ENCODE measurements at regions not wholly inside any gene's neighbourhood (a gene's known extent, or its start where the extent isn't known, plus 50 kb on each side); places are given as distances from the start of the nearest gene placed in this dataset.
"Not testable (repeated sequence)": the region's sequence is repeated elsewhere in the genome, so short reads cannot be mapped to it uniquely, and the experiment has no call there.

DNA sequence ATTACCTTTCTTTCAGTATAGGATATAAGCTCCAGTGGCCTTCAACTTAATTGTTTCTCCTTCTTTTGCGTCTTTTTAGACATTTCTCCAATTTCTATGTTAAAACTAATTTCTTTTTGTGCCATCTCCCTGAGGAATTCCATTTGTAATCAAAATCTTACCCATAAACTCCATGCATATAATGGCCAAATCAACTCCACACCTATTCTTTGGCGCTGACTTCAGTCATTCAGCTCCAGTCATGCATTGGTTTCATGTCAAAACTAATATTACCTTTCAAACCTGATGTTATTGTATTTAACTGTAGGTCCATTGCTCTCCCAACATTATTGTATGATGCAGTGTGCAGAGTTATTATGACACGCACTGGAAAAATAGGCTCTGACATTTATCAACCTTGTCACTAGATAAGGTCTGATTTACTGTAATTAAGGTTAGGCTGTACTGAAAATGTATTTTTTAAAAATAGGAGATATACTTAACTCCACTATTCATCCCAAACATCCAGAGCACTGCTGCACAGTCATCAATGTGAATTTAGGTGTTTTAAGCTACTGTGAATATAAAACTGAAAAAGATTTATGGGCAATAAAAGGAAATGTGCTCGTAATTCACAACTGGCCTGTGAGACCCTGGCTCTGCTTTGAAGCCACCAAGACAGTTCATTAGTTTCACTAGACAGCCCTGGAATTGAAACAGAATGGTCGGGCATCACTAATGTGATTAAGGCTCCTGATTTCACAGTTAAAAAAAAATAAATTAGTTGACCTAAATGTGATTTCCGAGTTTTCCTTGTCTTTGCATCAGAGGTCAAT, 180.6 kb upstream of the GRIA4 start:
- no peak for ATAC-seq

DNA sequence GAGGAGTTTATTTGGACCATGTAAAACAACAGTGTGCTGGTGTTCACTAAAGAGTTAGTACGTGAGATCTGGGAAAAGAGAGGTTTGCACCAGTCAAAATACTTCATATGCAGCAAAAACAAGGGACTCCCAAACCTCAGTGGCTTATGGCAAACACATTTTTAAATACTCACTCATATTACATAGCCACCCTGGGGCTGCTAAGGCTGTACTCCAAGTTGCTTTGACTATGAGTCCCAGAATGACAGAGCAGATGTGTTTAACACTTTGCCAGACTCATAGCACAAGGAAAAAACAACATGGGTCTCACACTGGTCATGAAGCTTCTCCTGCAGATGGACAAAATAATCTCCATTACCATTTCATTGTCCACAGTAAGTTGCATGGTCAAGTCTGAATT, 202.8 kb upstream of the GRIA4 start:
- ATAC-seq: no peak

DNA sequence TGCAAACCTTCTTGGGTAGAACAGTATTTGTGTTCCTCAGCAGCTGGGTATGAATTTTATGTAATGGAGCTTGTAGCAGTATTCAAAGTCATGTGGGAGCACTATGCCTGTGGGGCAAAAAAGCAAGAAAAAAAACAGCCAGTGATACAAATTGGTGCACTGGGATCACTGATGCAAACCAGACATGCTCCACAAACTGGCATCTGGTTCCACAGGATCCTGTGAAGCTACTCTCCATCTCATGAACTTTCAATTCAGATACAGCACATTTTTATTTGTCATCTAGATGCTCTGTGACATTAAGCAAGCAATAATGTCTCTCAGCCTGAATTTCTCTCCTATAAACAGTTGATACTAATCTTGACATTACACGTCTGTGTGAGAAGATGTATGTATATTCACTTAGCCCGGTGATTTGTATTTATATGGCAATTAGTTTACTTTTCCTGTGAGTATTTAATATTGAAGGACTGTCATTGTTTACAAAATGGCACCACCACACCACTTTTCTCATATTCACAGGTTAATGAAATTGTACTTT, 208.5 kb upstream of the GRIA4 start:
- no peak for ATAC-seq

DNA sequence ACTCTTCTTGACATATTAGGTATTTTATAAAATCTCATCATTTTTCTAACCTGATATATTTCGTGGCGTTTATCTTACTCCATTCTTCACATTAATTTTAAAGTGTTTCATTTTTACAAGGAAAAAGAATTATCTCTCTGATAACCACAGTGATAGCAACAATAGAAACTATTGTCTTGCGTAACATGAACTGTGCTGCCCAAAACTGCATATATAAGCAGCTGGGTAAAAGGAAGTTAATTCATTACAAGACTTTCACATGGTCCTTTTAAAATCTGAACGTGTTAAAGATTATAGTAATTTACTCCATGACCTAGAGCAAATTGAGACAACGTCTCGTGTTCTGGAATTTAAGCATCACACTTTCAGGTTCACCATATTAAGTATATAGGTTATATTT, 210.4 kb upstream of the GRIA4 start:
- peak in 1 of 2 donors; percentile 51 for ATAC-seq

DNA sequence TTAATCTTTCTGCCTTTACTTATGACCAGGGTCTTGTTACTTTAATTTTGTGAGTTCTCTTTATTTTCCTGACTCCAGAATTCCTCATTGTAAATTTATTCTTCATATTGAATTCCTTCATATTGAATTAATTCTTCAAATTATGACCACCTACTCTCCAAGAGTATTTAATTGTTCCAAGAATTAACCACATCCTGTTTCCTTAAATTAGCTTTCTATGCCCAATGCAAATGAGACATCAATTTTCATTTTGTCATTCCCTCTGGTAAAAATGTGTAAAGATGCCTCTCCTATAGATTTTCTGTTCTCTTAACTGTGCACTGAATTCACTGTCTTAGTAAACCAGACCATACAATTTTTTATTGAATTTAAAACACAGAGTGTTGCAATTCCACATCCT, 211.2 kb upstream of the GRIA4 start:
- no peak for ATAC-seq

DNA sequence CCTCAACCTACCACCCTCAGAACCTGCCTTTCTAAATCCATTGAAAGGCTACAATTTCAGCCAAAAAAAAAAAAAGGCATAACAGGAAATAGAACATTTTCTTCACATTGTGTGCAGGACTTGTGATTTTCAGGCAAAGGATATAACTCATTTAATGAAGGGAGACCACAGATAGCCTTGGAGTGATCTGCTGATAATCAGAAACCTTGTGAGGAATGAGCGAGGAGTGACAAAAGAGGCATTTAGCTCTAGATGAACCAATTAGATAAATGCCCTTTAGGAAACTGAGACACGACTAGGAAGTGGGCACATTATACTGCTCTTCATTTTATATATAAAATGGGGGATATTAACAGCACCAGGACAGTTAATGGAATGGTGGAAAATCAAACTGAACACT, 216.5 kb upstream of the GRIA4 start:
- no peak for ATAC-seq

DNA sequence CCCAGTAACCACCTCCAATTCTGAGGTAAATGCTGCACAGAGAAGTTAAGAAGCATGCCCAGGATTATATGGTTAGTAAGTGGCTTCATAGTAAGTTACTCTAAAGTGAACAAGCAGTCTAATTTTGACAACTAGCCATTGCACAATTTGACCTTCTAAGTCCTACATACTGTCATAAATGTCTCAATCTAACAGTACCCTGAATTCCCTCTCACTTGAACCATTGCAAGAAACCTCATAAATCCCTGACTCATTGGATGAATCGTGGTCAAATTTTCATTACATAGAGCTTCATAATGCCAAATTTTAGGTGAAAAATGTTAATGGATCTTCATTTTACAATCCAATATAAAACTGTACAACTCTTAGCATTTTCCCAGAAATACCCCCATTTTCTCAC, 217.3 kb upstream of the GRIA4 start:
- no peak for ATAC-seq

DNA sequence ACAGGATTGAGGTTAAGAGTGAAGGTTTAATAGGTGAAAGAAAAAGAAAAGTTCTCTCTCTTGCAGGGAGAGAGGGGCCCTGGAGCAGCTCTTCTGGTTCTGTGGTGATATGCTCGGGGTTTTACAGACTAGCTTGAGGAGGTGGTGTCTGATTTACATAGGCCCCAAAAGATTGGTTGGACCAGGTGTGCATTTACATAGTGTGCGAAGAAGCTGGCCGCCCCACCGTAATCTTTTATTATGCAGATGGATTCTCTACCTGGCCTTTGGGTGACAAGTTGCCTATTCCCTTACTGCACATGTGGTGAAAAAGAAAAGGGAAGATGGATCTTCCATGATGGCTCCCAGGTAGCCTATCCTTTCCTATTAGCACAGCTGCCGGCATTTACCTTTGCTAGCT, 219.9 kb upstream of the GRIA4 start:
- no peak for ATAC-seq

DNA sequence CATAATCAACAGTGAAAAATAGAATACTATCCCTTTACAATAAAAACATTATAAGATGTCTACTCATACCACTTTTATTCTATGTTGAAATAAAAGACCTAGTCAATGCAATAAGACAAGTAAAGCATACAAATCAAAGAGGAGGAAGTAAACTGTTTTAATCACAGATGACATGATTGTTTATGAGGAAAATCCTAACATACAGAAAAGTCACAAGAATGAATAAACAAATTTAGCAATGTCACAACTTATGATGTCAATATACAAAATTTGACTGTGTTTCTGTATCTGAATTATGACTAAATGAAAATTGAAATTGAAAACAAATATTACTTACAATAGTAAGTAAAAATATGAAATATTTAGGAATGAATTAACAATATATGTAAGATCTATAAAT, 221.9 kb upstream of the GRIA4 start:
- no peak for ATAC-seq

DNA sequence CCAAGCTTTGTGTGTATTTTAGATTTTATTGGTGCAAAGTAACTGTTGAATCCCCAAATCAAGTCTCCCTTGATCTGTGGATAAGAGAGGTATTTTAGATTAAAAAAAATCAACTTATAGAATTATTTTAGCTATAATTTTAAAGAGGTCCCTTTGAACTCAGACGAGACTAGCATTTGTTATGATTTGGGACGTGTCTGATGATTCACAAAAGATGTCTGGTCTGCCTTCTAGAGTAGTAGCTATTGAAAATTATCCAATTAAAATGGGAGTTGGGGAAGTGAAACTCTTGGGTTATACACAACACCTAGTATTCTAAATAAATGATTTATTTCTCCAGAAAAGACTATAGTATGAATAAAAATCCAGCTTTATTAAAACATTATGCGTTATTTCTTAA, 227.9 kb upstream of the GRIA4 start:
- no peak for ATAC-seq

DNA sequence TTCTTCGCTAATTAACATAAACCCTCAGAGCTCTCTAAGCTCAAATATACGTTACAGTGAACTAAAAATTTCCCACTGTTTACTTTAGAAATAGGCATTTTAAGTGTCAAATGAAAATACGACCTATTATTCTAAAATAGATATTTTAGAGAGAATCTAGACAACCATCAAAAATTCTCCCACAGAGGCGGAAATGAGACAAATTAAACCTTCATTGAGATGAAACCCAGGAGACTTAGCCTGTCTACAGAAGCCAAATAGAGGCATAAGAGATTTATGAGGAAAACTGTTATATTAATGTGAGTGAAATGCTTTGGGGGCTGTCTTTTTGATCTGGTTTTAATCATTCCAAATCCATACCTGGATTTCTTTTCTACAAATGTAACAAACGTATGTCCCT, 232.0 kb upstream of the GRIA4 start:
- no peak for ATAC-seq

DNA sequence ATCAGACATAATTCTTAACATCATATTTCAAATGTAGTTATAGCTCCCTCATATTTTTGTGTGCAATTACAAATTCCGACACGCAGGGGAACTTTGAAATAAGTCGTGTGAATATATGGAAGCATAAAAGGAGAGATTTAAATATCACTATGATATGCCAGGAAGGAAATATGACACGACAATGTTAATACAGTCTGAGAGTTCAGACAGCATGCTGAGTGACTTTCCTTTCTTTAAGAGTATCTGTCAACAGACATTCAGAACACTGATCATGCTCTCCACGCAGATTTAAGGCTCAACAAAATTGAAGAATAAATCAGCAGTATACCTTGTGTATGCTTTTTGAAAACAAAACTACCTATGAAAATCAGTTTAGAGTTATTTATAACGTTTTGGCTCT, 232.6 kb upstream of the CARD18 start:
- no peak for ATAC-seq

DNA sequence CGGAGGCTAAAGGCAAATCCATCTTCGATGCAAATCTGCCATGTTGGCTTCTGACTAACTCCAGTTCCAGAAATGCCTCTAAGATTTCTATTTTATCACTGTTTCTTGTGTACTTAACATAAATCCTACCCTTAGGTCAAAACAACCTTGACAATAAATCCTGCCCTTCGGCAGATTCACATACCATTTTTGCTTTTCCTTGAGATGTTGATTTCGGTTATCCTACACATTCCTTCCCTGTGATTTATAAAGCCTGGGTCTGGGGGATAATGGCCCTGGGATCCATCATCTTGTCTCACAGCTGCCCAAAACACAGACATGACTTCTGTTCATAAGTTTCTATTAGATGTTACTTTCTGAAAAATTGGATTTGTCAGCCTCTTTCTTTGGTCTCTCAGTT, 231.7 kb upstream of the CARD18 start:
- no peak for ATAC-seq

DNA sequence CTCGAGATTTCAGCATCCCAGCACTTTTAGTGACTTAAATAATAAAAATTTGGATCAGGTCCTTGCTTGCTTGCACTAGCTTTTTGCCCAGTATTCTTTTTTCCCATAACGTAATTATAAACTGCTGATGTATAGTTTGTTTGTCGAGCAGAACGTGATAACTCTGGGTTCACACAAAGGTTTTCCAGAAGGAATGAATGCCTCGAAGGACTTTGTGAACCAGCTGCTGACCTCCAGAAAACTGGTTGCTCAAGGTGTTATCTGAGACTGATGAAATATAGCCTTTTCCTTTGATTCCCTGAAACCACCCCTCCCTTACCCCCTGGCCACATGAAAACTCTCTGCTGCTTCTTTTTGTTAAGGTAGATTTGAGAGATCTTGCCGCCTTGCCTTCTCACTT, 229.1 kb upstream of the CARD18 start:
- ATAC-seq: no peak

DNA sequence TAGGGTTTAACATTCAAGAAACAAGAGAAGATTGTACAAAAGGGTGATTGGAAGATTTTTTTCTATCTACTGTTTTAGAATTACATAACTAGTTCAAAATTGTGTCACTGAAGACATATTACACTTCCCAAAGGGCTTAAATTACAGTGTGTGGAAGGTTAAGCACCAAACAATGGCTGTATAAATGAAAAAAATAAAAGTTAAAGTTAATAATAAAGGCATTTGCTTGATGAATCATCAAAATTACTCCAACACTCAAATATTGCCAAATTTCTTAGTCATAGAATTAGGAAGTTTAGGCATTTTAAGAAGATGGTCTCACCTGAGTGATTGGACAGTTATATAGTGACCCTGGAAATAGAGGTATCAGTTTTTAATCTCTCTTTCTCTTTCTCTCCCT, 227.6 kb upstream of the CARD18 start:
- ATAC-seq: no peak

DNA sequence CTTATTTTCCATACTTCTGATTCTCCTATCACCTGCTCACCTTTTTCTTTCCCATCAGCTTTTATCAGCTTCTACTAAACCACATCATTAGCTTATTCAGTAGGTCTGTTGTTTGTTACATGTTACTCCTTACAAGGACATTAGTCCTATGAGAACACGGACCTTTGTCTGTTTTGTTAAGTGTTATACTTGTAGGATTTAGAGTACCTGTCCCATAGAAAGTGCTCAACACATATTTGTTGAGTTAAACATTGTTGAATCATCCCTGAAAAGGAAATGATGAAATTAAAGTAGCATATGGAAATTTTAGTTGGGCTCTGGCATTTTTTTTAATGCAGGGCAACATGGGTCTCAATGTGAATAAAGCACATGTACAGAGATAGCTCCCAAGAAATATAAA, 222.1 kb upstream of the CARD18 start:
- ATAC-seq: no peak

DNA sequence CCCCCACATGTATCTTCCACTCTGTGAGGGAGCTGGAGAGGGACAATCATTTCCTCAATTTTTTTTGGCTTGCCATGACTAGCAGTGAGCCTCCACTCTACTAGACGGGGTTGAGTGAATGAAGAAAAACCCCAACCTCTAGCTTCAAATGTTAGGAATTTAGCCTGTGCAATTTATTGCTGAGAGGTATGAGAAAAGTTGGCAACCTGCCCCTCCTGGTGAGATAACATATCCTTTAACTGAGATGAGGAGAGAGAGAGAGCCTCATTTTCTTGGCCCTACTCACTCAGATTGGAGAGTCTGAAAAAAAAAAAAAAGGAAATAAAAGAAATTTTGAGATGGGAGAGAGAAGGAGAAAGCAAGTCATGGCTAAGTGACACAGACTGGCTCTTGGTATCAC, 218.2 kb upstream of the CARD18 start:
- no peak for ATAC-seq

DNA sequence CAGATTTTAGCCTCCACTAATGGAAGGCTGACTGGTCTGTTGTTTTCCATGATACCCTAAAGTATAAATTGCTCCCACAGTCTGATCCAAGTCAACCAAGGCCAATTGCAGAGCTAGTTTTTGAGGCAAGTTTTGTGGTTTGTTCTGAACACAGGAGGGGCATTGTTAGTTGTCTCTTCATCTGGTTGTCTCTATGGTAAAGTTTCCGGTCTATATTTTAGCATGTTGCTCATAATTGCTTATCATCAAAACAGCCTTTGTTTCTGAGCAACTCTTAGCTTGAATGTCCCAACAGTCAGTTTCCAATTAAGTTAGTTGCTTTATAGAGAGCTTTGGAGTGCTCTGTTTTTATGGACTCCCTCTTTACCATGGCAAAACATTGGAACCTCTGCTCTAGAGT, 217.6 kb upstream of the CARD18 start:
- ATAC-seq: no peak

DNA sequence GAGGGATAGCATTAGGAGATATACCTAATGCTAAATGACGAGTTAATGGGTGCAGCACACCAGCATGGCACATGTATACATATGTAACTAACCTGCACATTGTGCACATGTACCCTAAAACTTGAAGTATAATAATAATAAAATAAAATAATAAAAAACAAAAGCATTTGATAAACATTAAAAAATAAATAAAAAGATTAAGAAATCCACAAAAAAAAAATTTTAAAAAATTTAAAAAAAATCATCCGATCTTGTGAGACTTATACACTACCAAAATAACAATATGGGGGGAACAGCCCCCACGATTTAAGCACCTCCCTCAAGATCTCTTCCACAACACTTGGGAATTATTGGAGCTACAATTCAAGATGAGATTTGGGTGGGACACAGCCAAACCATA, 210.3 kb upstream of the CARD18 start:
- not testable (repeated sequence) for ATAC-seq

DNA sequence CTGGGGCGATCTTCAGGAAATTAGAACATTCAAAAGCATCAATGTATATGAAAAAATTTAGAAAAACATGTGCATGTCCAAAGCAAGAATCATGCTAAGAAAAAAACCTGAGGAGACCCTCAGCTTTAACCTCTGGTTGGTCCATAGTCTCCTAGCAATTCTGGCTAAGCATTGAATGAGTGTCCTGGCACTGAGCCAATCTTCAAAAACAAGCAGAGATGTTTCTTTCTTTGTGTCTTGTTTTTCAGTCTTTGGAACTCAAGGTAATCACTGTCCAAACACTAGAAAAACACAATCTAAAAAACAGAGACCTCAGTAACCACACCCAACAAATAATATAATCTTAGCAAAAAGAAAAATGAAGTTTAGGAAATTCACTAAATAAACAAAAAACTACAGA, 205.4 kb upstream of the CARD18 start:
- ATAC-seq: no peak

DNA sequence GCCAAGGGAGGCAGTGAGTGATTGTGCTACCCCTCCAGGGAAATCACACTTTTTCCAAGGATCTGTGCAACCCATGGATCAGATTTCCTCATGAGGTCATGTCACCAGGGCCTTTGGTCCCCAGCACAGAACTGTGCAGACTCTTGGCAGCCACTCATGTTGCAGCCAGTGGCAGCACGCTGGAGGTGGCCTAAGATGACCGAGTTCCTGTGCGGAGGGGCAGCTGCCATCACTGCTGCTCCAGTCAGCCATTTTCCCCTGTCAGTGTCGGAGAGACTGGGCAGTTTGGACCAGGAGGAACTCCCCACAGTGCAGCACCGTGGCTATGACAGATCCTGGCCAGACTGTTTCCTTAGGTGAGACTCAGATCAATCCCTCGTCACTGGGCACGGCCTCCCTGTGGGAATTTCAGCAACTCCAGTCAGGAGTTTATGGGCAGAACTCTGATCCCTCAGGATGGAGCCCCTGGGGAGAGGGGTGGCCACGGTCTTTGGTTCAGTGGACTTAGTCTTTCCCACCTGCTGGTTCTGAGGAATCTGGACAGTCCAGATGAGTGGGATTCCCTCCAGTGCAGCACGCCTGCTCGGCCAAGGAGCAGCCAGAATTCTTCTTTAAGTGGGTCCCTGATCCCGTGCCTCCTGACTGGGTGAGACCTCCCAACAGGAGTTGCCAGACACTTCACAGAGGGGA, 194.6 kb upstream of the CARD18 start:
- no peak for ATAC-seq

DNA sequence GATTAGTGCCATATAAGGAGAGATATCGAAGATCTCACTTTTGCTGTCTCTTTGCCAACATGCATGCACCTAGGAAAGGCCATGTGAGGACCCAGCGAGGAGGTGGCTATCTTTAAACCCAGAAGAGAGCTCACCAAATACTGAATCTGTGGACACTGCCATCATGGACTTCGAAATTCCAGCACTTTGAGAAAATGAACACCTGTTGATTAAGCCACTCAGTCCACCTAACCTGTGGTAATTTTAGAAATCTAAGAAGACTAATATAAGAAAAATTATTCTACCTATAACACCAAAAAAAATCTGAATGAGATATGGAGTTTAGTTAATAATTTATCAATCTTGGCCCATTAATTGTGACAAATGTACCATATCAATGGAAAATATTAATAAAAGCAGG, 193.6 kb upstream of the CARD18 start:
- ATAC-seq: no peak

DNA sequence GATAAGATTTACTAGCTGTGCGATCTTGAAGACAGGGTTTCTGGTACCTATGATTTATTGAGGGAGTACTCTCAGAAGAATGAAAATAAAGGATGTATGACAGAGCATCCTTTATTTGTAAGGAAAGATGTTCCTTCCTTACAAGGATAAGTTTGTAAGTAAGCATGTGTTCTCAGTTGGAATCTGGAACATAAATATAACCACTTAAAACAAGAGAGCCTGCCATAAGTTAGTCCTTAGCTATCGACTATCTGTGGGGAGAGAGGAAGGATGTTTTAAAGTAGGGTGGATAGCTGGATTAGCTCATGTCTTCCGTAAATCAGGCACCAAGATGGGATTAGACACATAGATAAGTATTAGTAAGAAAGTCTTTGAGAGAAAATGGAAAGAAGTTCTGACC, 192.6 kb upstream of the CARD18 start:
- ATAC-seq: no peak

DNA sequence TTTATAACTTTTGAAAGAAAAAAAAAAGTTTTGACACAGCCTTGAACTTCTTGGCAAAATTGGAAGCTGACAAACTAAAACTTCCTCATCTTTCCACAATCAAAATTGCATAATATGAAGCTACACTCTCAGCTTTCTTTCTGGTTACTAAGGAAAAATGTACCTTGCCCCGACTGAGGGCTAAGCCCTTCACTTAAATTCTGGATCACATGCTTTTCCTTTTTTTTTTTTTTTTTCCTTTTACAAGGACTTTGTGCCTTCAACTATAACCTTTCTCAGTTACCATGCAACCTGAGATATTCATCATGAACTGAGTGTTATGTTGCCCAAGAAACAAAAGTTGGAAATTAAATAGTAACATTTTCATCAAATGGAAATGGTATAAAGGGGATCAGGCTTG, 188.5 kb upstream of the CARD18 start:
- no peak for ATAC-seq

DNA sequence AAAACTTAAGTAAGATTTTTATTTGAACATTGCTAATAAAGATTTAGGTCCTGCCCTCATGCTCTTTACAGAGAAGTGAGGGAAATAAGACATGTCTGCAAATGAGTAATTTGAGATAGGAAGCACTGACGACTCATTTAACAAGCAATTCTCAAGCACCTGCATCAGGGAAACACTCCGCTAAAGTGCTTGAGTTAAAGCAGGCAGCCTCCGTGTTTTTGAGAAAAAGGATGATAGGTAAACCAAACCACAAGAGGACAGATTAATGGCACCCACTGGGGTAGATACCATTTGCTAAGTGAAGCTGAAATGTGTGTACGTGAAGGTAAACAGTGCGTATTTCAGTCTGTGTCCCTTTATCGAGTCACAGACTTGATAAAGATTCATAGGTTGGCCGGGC, 184.6 kb upstream of the CARD18 start:
- no peak for ATAC-seq
